ENCODE measurements at regions not wholly inside any gene's neighbourhood (a gene's known extent, or its start where the extent isn't known, plus 50 kb on each side); places are given as distances from the start of the nearest gene placed in this dataset.

DNA sequence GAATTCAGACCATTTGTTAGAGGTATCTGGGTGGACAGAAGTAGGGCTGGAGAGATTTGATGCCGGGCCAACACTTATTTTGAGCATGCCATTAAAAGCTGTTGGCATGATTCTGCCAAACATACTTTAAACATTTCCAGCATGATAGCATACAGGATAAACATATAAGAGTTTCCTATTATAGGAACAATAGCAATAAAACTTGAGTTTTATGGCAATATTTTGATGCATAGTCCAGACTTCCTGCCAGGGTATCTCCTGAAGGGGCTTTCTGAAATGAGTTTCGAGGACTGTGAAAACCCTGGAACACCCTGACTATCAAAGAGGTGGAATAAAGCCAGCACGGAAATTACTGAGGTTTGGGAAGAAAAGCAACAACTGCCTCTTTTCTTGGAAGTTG is 1398.0 kb upstream of the NXPH2 start:
- DNase-seq (ENCODE audit: extremely low read depth in 1 of 4, low spot score in 3 of 4) (no peak), ATAC-seq (no peak), FAIRE-seq (no peak)
- BruUV-seq (replicated peaks): no TSS peak
- 0% methylated on average over 3 of the region's 3 CpGs for WGBS (ENCODE audit: insufficient coverage, low coverage, missing lambda C conversion rate)
- Histone ChIP-seq H3K9ac (ENCODE audit: insufficient read depth in 1 of 2, low read depth in 2 of 2, low read length in 2 of 2) (no peak overlapping the region), H4K20me1 (replicated peaks; ENCODE audit: control insufficient read depth, insufficient read depth, low read length) (no peaks in the 10 kb centered on the region), H3K4me1 (replicated peaks in 1 of 2; ENCODE audit: control insufficient read depth in 2 of 2, insufficient read depth in 2 of 2, low read length in 2 of 2) (no peaks in the 10 kb centered on the region), H3K36me3 (ENCODE audit: control insufficient read depth, insufficient read depth, low read length) (no peaks in the 10 kb centered on the region), H3K27me3 (ENCODE audit: control insufficient read depth in 2 of 2, insufficient read depth in 2 of 2, low read length in 2 of 2) (no peaks in the 10 kb centered on the region), H3K79me2 (ENCODE audit: control insufficient read depth, insufficient read depth, low read length) (no peaks in the 10 kb centered on the region), H3K9me1 (ENCODE audit: control insufficient read depth, insufficient read depth, low read length) (no peaks in the 10 kb centered on the region), H3K4me3 (no peak overlapping the region), H3K27ac (ENCODE audit: extremely low read depth, low read depth, low read length) (no peak overlapping the region), H3K9me3 (replicated peaks; ENCODE audit: control insufficient read depth, insufficient read depth, low read depth, low read length) (no peaks in the 10 kb centered on the region), H3K4me2 (ENCODE audit: insufficient read depth, low read length) (no peak overlapping the region), H2AFZ (ENCODE audit: low read depth, low read length) (no peak overlapping the region)
- in situ Hi-C loops (cut with MboI): no loop called here
- ChIA-PET CTCF (ENCODE audit: low intra/inter-chr PET ratio) (no interaction called here), POLR2A (no interaction called here)
- TF ChIP-seq ZNF764 (CRISPR knock-in tag; IDR thresholded peaks at IDR 0.05; ENCODE audit: low read depth) (no peak), FOXP1 (CRISPR knock-in tag; IDR thresholded peaks at IDR 0.05) (no peak), ESRRB (CRISPR knock-in tag; IDR thresholded peaks at IDR 0.05; ENCODE audit: borderline replicate concordance) (no peak), TFAM (CRISPR knock-in tag; conservative IDR thresholded peaks at IDR 0.05) (no peak)
- TF ChIP-seq, protein P1, sequence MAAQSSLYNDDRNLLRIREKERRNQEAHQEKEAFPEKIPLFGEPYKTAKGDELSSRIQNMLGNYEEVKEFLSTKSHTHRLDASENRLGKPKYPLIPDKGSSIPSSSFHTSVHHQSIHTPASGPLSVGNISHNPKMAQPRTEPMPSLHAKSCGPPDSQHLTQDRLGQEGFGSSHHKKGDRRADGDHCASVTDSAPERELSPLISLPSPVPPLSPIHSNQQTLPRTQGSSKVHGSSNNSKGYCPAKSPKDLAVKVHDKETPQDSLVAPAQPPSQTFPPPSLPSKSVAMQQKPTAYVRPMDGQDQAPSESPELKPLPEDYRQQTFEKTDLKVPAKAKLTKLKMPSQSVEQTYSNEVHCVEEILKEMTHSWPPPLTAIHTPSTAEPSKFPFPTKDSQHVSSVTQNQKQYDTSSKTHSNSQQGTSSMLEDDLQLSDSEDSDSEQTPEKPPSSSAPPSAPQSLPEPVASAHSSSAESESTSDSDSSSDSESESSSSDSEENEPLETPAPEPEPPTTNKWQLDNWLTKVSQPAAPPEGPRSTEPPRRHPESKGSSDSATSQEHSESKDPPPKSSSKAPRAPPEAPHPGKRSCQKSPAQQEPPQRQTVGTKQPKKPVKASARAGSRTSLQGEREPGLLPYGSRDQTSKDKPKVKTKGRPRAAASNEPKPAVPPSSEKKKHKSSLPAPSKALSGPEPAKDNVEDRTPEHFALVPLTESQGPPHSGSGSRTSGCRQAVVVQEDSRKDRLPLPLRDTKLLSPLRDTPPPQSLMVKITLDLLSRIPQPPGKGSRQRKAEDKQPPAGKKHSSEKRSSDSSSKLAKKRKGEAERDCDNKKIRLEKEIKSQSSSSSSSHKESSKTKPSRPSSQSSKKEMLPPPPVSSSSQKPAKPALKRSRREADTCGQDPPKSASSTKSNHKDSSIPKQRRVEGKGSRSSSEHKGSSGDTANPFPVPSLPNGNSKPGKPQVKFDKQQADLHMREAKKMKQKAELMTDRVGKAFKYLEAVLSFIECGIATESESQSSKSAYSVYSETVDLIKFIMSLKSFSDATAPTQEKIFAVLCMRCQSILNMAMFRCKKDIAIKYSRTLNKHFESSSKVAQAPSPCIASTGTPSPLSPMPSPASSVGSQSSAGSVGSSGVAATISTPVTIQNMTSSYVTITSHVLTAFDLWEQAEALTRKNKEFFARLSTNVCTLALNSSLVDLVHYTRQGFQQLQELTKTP (IDR thresholded peaks at IDR 0.05; ENCODE audit: low read depth in 1 of 2, partially characterized antibody in 2 of 2): no peak
- TF ChIP-seq, protein P2, sequence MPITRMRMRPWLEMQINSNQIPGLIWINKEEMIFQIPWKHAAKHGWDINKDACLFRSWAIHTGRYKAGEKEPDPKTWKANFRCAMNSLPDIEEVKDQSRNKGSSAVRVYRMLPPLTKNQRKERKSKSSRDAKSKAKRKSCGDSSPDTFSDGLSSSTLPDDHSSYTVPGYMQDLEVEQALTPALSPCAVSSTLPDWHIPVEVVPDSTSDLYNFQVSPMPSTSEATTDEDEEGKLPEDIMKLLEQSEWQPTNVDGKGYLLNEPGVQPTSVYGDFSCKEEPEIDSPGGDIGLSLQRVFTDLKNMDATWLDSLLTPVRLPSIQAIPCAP (CRISPR knock-in tag; IDR thresholded peaks at IDR 0.05; ENCODE audit: borderline replicate concordance): no peak
- intact Hi-C loops (cut with micrococcal nuclease): no loop called here
